ENCODE measurements at regions not wholly inside any gene's neighbourhood (a gene's known extent, or its start where the extent isn't known, plus 50 kb on each side); places are given as distances from the start of the nearest gene placed in this dataset.

GRCh38 chr1:68565923-68566322 is 69.0 kb upstream of the DEPDC1 start:
- TF ChIP-seq EZH2 (optimal IDR thresholded peaks at IDR 0.05; ENCODE audit: low read depth, low read length) (no peak), EZH2phosphoT487 (IDR thresholded peaks at IDR 0.05; ENCODE audit: low read length) (no peak)
- TF ChIP-seq, protein P1, sequence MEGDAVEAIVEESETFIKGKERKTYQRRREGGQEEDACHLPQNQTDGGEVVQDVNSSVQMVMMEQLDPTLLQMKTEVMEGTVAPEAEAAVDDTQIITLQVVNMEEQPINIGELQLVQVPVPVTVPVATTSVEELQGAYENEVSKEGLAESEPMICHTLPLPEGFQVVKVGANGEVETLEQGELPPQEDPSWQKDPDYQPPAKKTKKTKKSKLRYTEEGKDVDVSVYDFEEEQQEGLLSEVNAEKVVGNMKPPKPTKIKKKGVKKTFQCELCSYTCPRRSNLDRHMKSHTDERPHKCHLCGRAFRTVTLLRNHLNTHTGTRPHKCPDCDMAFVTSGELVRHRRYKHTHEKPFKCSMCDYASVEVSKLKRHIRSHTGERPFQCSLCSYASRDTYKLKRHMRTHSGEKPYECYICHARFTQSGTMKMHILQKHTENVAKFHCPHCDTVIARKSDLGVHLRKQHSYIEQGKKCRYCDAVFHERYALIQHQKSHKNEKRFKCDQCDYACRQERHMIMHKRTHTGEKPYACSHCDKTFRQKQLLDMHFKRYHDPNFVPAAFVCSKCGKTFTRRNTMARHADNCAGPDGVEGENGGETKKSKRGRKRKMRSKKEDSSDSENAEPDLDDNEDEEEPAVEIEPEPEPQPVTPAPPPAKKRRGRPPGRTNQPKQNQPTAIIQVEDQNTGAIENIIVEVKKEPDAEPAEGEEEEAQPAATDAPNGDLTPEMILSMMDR (IDR thresholded peaks at IDR 0.05; ENCODE audit: low read length), result no peak

All from MM.1S (cell line).